Activated CD8-positive, alpha-beta memory T cell treated with anti-CD3 and anti-CD28 coated beads, Interleukin-2, amount 10 ng/mL, durations not matched to agents 7 days and 5 days (primary cell): ENCODE measurements at regions not wholly inside any gene's neighbourhood (a gene's known extent, or its start where the extent isn't known, plus 50 kb on each side); places are given as distances from the start of the nearest gene placed in this dataset.
"Not testable (repeated sequence)": the region's sequence is repeated elsewhere in the genome, so short reads cannot be mapped to it uniquely, and the experiment has no call there.

Experiments
- ATAC-seq: fragments of 150-1000 bp; cut with Tn5 transposase; one replicate; pipeline ENCODE4 v1.10.0; 2021; ENCODE audit warnings: moderate library complexity
- CTCF ChIA-PET: fragments of 350-600 bp; sonication (Branson Sonifier 250); formaldehyde crosslinking; loops from one replicate; lab custom pipeline; 2021; ENCODE audit warnings: antibody characterized with exemption; lab: Charles Lee
- DNase-seq: peaks from one replicate; pipeline ENCODE4 v3.0.0-alpha.2; 2020
- H3K27ac Mint-ChIP-seq: one replicate; pipeline ENCODE4 v1.8.0; 2021; ENCODE audit warnings: mild to moderate bottlenecking, mixed read lengths
- H3K27me3 Mint-ChIP-seq: one replicate; pipeline ENCODE4 v1.8.0; 2021; ENCODE audit warnings: mixed read lengths
- H3K36me3 Mint-ChIP-seq: one replicate; pipeline ENCODE4 v1.8.0; 2021; ENCODE audit warnings: mild to moderate bottlenecking, mixed read lengths
- H3K4me1 Mint-ChIP-seq: one replicate; pipeline ENCODE4 v1.8.0; 2021; ENCODE audit warnings: mixed read lengths
- H3K4me3 Mint-ChIP-seq: one replicate; pipeline ENCODE4 v1.8.0; 2021; ENCODE audit warnings: mild to moderate bottlenecking, moderate library complexity, mixed read lengths
- H3K9me3 Mint-ChIP-seq: one replicate; pipeline ENCODE4 v1.8.0; 2022; ENCODE audit warnings: low read depth, mixed read lengths

DNA sequence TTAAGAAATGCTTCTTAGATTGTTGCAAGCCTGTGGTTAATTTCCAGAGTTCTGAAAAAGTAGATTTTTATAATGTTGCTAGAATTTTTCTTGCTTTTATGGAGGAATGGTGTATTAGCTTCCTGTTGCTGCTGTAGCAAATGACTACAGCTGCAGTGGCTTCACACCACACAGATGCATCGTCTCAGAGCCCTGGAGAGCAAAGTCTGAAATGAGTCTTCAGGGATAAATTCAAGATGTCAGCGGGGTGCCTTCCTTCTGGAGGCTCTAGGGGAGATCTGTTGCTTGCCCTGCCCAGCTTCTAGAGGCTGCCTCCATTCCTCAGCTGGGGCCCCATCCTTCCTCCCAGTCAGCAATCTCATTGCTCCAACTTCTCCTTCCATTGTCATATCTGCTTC, 187.8 kb downstream of the ZNF516 start:
- ATAC-seq (no peak), DNase-seq (no peak)
- Mint-ChIP-seq H3K36me3 (no peaks in the 10 kb centered on the region), H3K27me3 (peaks cover 9% of the 10 kb centered on the region), H3K4me3 (no peak overlapping the region), H3K27ac (no peak overlapping the region), H3K9me3 (no peaks in the 10 kb centered on the region), H3K4me1 (no peaks in the 10 kb centered on the region)
- CTCF ChIA-PET, result no interaction called here

DNA sequence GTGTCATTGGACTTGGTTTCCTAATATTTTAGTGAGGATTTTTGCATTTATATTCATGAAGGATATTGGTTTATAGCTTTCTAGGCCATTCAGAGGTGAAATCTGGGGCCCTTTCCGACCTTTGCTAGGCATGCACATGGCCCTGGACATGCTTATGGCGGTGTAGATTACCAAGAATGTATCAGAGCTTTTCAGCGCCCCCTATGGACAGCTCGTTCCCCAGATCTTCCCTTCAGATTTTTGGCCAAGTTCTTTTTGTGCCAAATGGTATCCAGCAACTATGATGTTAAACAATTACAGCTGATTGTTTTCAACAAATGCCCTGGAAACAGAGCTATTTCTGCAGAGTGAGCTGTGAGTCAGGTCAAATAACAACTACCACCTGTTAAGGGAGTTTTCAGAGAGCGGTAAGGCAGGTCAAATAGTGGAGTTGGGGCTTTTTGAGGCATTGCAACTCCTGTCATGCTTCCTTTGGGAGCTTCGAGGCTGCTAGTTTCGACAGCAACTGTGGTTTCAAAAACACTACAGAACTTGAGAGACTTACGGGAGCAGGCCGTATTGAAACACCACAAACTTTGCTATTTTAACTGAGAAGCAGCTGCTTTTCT, 188.3 kb downstream of the ZNF516 start:
- CTCF ChIA-PET, result no interaction called here
- no peak for ATAC-seq
- Mint-ChIP-seq H3K9me3 (no peaks in the 10 kb centered on the region), H3K36me3 (no peaks in the 10 kb centered on the region), H3K27ac (no peak overlapping the region), H3K4me1 (no peaks in the 10 kb centered on the region), H3K27me3 (peaks cover 12% of the 10 kb centered on the region), H3K4me3 (no peak overlapping the region)
- DNase-seq, result no peak

GRCh38 chr18:76285866-76286265, 209.2 kb downstream of the ZNF516 start:
- no peaks in the 10 kb centered on the region for H3K36me3 Mint-ChIP-seq
- H3K27ac Mint-ChIP-seq, result no peak overlapping the region
- no peaks in the 10 kb centered on the region for H3K9me3 Mint-ChIP-seq
- DNase-seq, result no peak
- CTCF ChIA-PET, result no interaction called here
- no peak for ATAC-seq
- no peaks in the 10 kb centered on the region for H3K4me1 Mint-ChIP-seq
- no peaks in the 10 kb centered on the region for H3K27me3 Mint-ChIP-seq
- H3K4me3 Mint-ChIP-seq, result no peak overlapping the region

DNA sequence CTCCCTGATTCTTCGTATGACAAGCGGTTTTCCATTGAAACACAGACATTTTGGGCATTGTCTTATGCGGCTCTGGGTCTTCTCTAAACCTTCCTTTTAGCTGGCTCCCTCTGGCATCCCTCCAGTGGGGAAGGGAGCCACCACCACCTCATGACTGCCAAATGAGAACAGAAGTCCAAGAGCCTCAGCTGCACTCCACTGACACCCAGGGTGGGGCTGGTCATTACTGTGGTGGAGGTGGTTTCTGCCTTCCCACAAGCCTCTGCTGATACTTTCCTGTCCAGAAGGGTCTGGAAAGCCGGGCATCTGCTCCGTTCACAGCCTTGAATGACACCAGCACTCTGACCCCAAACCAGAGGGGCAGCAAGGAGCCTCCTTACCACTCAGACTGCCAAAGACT, 213.5 kb downstream of the ZNF516 start:
- H3K27me3 Mint-ChIP-seq, result no peaks in the 10 kb centered on the region
- H3K9me3 Mint-ChIP-seq, result no peaks in the 10 kb centered on the region
- CTCF ChIA-PET, result no interaction called here
- H3K4me3 Mint-ChIP-seq, result no peak overlapping the region
- H3K27ac Mint-ChIP-seq, result no peak overlapping the region
- DNase-seq, result no peak
- no peak for ATAC-seq
- no peaks in the 10 kb centered on the region for H3K4me1 Mint-ChIP-seq
- no peaks in the 10 kb centered on the region for H3K36me3 Mint-ChIP-seq

DNA sequence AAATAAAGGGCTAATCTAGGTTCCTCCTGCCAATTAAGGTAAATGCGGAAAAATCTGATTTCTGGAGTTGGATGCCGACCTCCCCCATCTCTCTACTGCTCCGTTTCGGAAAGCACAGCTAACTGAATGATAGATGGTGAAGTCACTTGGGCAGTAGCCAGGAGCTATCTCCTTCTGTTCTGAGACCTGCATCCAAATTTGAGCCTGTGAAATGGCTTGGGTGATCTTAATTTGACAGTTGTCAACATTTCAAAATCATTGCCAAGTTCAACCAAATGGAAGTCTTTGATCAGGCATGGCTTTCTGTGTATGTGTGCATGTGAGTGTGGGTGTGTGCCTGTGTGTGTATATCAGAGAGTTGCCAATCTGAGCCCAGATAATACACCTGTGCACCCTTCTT, 217.2 kb downstream of the ZNF516 start:
- Mint-ChIP-seq H3K9me3 (no peaks in the 10 kb centered on the region), H3K4me1 (no peaks in the 10 kb centered on the region), H3K27ac (no peak overlapping the region), H3K4me3 (no peak overlapping the region), H3K36me3 (no peaks in the 10 kb centered on the region), H3K27me3 (no peaks in the 10 kb centered on the region)
- ATAC-seq (no peak), DNase-seq (no peak)
- CTCF ChIA-PET, result no interaction called here

DNA sequence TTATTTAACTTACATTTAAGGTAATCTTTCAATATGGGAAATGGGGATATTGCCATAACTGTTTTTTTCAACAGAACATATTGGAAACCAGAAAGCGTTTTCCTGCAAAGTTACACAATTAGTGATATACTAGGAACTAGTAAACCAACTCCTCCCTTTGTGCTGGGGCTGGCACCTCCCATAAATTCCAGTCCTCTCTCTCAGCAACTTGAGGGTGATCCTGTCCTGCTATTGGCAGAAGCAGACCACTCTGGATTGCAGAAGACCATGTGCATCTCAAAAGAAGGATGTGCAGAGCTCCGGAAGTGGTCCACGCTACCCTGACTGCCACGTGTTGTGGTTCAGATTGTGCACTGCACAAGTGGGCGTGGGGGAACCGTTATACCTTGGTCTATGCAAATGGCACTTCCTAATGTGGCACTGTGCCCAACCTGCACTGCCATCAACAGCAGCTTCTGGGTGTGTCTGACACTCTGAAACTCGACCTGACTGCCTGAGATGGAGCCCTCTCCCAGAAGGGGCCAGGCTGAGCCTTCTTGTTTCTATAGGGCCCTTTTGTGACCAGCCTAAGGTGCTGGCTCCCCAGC, 219.2 kb downstream of the ZNF516 start:
- no peak for DNase-seq
- no peak for ATAC-seq
- no peaks in the 10 kb centered on the region for H3K4me1 Mint-ChIP-seq
- no peaks in the 10 kb centered on the region for H3K9me3 Mint-ChIP-seq
- no peak overlapping the region for H3K27ac Mint-ChIP-seq
- no peak overlapping the region for H3K4me3 Mint-ChIP-seq
- CTCF ChIA-PET, result no interaction called here
- no peaks in the 10 kb centered on the region for H3K36me3 Mint-ChIP-seq
- H3K27me3 Mint-ChIP-seq, result no peaks in the 10 kb centered on the region

- Mint-ChIP-seq H3K36me3 (no peaks in the 10 kb centered on the region), H3K27ac (no peak overlapping the region), H3K4me1 (no peaks in the 10 kb centered on the region), H3K9me3 (no peaks in the 10 kb centered on the region), H3K27me3 (no peaks in the 10 kb centered on the region), H3K4me3 (no peak overlapping the region)
- CTCF ChIA-PET, result no interaction called here
- DNase-seq (no peak), ATAC-seq (no peak)
Measured at GRCh38 chr18:76274468-76275289, 220.4 kb downstream of the ZNF516 start.

DNA sequence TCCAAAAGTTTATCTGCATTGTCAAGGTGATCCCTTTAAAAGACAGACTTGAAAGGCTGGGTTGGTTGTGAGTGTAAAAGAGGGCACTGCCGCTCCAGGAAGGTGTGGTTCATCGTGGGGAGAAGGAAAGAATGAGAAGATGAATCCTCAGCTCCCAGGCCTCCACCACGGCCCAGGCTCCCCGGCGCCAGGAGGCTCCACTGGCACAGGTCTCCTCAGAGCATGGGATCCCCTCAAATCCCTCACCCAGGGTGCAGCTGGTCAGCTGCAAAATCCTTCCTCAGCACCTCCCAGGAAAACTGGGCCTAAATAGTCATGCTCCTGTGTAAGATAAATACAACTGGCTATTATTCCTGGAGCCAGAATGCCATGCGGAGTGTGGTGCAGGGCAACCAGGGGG, 221.1 kb downstream of the ZNF516 start:
- CTCF ChIA-PET, result no interaction called here
- DNase-seq (no peak), ATAC-seq (no peak)
- no peaks in the 10 kb centered on the region for H3K4me1 Mint-ChIP-seq
- H3K27me3 Mint-ChIP-seq, result no peaks in the 10 kb centered on the region
- no peak overlapping the region for H3K27ac Mint-ChIP-seq
- no peak overlapping the region for H3K4me3 Mint-ChIP-seq
- no peaks in the 10 kb centered on the region for H3K36me3 Mint-ChIP-seq
- no peaks in the 10 kb centered on the region for H3K9me3 Mint-ChIP-seq

DNA sequence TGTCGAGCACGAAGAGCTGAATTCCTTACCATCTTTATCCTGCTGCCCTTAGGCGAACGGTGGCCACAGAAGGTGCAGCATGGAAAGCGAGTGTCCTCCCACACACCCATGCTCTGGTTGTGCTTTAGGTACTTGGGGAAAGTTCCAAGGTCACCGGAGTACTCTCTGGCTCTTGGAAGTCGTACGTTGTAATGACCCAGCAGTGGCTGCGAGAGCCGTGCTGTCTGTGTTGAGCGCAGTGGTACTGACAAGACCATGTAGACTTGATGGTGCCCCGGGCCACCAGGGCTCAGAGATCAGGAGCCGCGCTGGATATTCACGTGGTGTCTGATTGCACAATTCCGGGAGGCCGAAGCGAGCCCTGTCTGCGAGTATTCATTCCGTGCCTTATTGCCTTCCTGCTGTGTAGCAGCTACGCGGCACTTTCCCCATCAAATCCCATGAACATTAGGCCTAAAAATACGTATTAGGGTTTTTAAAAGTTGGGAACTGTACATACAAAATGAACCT, 222.0 kb downstream of the ZNF516 start:
- DNase-seq (no peak), ATAC-seq (no peak)
- H3K27ac Mint-ChIP-seq, result no peak overlapping the region
- no peaks in the 10 kb centered on the region for H3K4me1 Mint-ChIP-seq
- H3K9me3 Mint-ChIP-seq, result no peaks in the 10 kb centered on the region
- CTCF ChIA-PET, result no interaction called here
- H3K27me3 Mint-ChIP-seq, result no peaks in the 10 kb centered on the region
- no peaks in the 10 kb centered on the region for H3K36me3 Mint-ChIP-seq
- no peak overlapping the region for H3K4me3 Mint-ChIP-seq

DNA sequence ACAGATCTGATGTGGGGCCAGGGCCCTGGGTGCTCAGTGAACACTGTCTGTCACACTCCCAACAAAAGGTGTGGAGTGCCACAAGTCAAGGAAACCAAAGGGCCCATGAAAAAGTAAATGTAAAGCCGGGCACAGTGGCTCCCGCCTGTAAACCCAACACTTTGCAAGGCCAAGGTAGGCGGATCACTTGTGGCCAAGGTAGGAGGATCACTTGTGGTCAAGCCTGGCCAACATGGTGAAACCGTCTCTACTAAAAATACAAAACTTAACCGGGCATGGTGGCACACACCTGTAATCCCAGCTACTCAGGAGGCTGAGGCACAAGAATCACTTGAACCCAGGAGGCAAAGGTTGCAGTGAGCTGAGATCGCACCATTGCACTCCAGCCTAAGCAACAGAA, 227.6 kb downstream of the ZNF516 start:
- H3K4me3 Mint-ChIP-seq, CTCF ChIA-PET, DNase-seq, ATAC-seq, H3K4me1 Mint-ChIP-seq, H3K9me3 Mint-ChIP-seq, H3K27me3 Mint-ChIP-seq, H3K27ac Mint-ChIP-seq, H3K36me3 Mint-ChIP-seq: not testable (repeated sequence)

DNA sequence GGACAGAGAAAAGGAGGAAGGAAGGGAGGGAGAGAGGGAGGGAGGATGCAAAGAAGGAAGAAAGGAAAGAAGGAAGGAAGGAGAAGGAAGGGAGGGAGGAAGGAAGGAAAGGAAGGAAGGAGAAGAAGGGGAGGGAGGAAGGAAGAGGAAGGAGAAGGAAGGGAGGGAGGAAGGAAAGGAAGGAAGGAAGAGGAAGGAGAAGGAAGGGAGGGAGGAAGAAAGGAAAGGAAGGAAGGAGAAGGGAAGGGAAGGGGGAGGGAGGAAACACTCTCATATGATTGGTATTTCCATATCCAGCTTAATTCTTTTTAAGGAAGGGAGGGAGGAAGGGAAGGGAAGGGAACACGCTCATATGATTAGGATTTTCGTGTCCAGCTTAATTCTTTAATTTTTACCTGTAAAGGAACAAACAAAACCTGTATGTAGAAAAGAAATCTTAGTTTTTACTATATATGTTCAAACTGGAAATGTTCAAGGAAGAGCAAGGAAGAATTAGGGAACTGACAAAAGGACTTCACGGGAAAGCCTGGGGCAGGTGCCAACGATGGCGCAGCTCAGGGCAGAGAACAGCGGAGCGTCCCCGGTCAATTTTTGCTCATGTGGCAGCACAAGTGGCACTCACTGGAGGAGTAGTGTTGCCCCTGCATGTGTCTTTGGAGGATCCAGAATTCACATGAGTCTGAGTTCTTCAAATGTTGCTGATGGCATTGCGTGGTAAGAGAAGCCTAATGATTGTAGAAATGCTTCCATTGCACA, 228.6 kb downstream of the ZNF516 start:
- H3K36me3 Mint-ChIP-seq, result no peaks in the 10 kb centered on the region
- peaks cover 4% of the 10 kb centered on the region for H3K27me3 Mint-ChIP-seq
- no peak overlapping the region for H3K27ac Mint-ChIP-seq
- no peak overlapping the region for H3K4me3 Mint-ChIP-seq
- no peaks in the 10 kb centered on the region for H3K4me1 Mint-ChIP-seq
- ATAC-seq (no peak), DNase-seq (no peak)
- H3K9me3 Mint-ChIP-seq, result no peaks in the 10 kb centered on the region
- CTCF ChIA-PET, result no interaction called here

- ATAC-seq (no peak), DNase-seq (no peak)
- Mint-ChIP-seq H3K27ac (no peak overlapping the region), H3K36me3 (no peaks in the 10 kb centered on the region), H3K4me3 (no peak overlapping the region), H3K27me3 (peaks cover 4% of the 10 kb centered on the region), H3K4me1 (no peaks in the 10 kb centered on the region), H3K9me3 (no peaks in the 10 kb centered on the region)
- CTCF ChIA-PET, result no interaction called here
Measured at GRCh38 chr18:76265497-76266235, 229.4 kb downstream of the ZNF516 start.

DNA sequence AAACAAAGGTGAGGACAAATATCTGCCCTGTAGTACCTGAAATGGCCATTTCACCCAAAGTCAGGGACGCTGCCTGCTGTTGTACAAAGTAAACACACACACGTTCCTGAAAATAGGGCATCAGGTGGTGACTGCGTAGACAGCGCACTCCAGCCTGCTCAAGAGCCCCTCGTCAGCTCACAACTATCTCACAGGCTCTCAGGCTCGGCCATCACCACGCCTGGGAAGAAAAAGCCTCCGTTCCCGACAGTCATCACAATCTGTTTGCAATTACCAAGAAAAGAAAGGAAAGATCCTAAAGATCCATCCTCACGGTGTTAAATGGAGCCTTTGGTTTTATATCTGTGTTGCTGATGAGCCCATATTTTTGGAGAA, 230.2 kb downstream of the ZNF516 start:
- Mint-ChIP-seq H3K4me1 (no peaks in the 10 kb centered on the region), H3K36me3 (no peaks in the 10 kb centered on the region), H3K9me3 (no peaks in the 10 kb centered on the region), H3K4me3 (no peak overlapping the region), H3K27ac (no peak overlapping the region), H3K27me3 (peaks cover 4% of the 10 kb centered on the region)
- DNase-seq (no peak), ATAC-seq (no peak)
- CTCF ChIA-PET, result no interaction called here
